ENCODE measurements at regions not wholly inside any gene's neighbourhood (a gene's known extent, or its start where the extent isn't known, plus 50 kb on each side); places are given as distances from the start of the nearest gene placed in this dataset.

DNA sequence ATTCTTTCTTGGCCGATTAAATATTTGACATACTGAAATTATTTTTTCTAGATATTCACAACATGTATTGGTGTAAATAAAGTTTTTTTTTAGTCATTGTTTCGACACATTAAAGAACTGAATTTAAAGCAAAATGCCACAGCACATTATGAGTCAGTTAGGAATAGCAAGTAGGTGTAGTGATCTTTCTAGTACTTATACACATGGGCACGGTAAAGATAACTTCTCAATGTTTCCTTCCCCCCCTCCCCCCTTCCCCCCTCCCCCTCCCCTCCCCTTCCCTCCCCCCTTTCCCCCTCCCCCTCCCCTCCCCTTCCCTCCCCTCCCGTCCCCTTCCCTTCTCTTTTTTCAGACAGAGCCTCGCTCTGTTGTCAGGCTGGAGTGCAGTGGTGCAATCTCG is 1269.9 kb downstream of the ADGRL3 start:
- intact Hi-C loops (cut with DNase I), result no loop called here
- no peak for FAIRE-seq
- Histone ChIP-seq H3K9me3 (ENCODE audit: control insufficient read depth in 2 of 3, insufficient read depth in 1 of 3, low read length in 3 of 3) (no peaks in the 10 kb centered on the region), H3K4me3 (ENCODE audit: low read length in 3 of 3) (no peak overlapping the region), H3K36me3 (ENCODE audit: control insufficient read depth in 2 of 3, insufficient read depth in 3 of 3, low read length in 3 of 3) (no peaks in the 10 kb centered on the region), H3K9ac (ENCODE audit: low read length in 3 of 3) (no peak overlapping the region), H3K27ac (ENCODE audit: low read depth in 2 of 2, low read length in 2 of 2) (no peak overlapping the region), H3K27me3 (ENCODE audit: control insufficient read depth, insufficient read depth, low read length) (no peaks in the 10 kb centered on the region), H3K4me1 (ENCODE audit: control insufficient read depth in 2 of 3, insufficient read depth in 2 of 3, low read depth in 1 of 3, low read length in 3 of 3) (no peaks in the 10 kb centered on the region)
- TF ChIP-seq, protein P1, sequence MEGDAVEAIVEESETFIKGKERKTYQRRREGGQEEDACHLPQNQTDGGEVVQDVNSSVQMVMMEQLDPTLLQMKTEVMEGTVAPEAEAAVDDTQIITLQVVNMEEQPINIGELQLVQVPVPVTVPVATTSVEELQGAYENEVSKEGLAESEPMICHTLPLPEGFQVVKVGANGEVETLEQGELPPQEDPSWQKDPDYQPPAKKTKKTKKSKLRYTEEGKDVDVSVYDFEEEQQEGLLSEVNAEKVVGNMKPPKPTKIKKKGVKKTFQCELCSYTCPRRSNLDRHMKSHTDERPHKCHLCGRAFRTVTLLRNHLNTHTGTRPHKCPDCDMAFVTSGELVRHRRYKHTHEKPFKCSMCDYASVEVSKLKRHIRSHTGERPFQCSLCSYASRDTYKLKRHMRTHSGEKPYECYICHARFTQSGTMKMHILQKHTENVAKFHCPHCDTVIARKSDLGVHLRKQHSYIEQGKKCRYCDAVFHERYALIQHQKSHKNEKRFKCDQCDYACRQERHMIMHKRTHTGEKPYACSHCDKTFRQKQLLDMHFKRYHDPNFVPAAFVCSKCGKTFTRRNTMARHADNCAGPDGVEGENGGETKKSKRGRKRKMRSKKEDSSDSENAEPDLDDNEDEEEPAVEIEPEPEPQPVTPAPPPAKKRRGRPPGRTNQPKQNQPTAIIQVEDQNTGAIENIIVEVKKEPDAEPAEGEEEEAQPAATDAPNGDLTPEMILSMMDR (IDR thresholded peaks at IDR 0.05; ENCODE audit: borderline replicate concordance, extremely low read depth, insufficient read depth), result no peak
- DNase-seq, result no peak

DNA sequence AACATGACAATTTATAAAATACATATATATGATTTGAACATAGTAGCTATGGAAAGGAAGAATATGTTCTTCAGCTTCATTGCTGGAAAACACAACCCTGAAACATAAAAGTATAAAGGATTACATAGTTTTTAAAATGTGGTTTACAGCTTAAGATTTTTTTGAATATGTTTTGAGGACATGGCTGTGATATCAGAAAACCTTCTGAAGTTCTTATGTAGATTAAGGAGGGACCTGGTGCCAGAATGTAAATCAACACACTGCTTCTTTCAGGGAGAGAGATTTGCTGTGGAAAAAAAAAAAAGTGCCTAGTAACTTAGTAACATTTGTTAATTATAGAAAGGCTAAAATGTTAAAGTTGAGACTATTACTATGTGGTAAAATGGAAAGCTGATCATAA is 1261.8 kb downstream of the ADGRL3 start:
- H3K27me3 ChIP-seq (ENCODE audit: control insufficient read depth, insufficient read depth, low read length), result no peaks in the 10 kb centered on the region
- no peaks in the 10 kb centered on the region for H3K4me1 ChIP-seq (ENCODE audit: control insufficient read depth in 2 of 3, insufficient read depth in 2 of 3, low read depth in 1 of 3, low read length in 3 of 3)
- intact Hi-C loops (cut with DNase I), result no loop called here
- TF ChIP-seq, protein P1 (IDR thresholded peaks at IDR 0.05; ENCODE audit: borderline replicate concordance, extremely low read depth, insufficient read depth), result no peak
- H3K9ac ChIP-seq (ENCODE audit: low read length in 3 of 3), result no peak overlapping the region
- no peak overlapping the region for H3K27ac ChIP-seq (ENCODE audit: low read depth in 2 of 2, low read length in 2 of 2)
- DNase-seq (no peak), FAIRE-seq (no peak)
- H3K9me3 ChIP-seq (ENCODE audit: control insufficient read depth in 2 of 3, insufficient read depth in 1 of 3, low read length in 3 of 3), result no peaks in the 10 kb centered on the region
- no peak overlapping the region for H3K4me3 ChIP-seq (ENCODE audit: low read length in 3 of 3)
- H3K36me3 ChIP-seq (ENCODE audit: control insufficient read depth in 2 of 3, insufficient read depth in 3 of 3, low read length in 3 of 3), result no peaks in the 10 kb centered on the region

DNA sequence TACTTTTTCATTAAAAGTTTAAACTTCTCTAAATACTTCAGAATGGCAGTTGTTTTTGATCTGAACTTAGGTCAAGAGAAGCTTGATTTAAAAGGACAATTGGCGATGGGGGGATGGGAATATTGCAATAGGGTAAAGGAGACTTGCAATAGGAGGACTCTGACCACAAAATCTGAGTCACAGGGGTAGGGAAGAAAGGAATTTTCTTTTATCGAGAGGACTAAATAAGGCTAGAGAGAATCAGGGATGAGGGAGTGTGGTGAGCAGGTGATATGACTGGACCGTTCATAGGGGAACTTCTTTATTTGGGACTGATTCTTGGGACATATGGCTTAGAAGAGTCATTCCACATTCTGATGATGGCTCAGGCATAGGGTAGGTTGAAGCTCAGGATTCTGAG is 1260.2 kb downstream of the ADGRL3 start:
- no peak overlapping the region for H3K27ac ChIP-seq (ENCODE audit: low read depth in 2 of 2, low read length in 2 of 2)
- TF ChIP-seq, protein P1 (IDR thresholded peaks at IDR 0.05; ENCODE audit: borderline replicate concordance, extremely low read depth, insufficient read depth), result no peak
- no peak for FAIRE-seq

DNA sequence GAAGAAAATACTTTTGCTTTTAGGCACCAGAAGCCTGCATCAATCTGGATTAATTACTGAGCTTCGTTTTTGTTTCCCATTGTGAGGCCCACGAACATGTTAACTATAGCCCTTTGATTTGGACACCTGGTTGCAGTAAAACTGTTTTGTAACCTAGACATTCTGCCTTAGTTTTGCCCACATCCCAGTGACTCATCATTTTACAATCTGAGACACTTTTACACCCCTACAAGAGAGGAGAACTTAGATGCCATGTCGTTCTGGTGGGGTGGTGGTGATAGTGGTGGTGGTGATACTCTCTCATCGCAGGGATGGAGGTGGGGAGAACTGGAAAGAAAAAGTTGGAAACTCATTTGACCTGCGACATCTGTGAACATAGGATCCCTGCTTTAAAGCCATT is 1257.2 kb downstream of the ADGRL3 start:
- no peak for FAIRE-seq
- no peaks in the 10 kb centered on the region for H3K4me1 ChIP-seq (ENCODE audit: control insufficient read depth in 2 of 3, insufficient read depth in 2 of 3, low read depth in 1 of 3, low read length in 3 of 3)
- no peaks in the 10 kb centered on the region for H3K36me3 ChIP-seq (ENCODE audit: control insufficient read depth in 2 of 3, insufficient read depth in 3 of 3, low read length in 3 of 3)
- DNase-seq, result no peak
- H3K9ac ChIP-seq (ENCODE audit: low read length in 3 of 3), result no peak overlapping the region
- intact Hi-C loops (cut with DNase I), result no loop called here
- H3K4me3 ChIP-seq (ENCODE audit: low read length in 3 of 3), result no peak overlapping the region
- no peak overlapping the region for H3K27ac ChIP-seq (ENCODE audit: low read depth in 2 of 2, low read length in 2 of 2)
- H3K9me3 ChIP-seq (ENCODE audit: control insufficient read depth in 2 of 3, insufficient read depth in 1 of 3, low read length in 3 of 3), result no peaks in the 10 kb centered on the region
- H3K27me3 ChIP-seq (ENCODE audit: control insufficient read depth, insufficient read depth, low read length), result no peaks in the 10 kb centered on the region
- TF ChIP-seq, protein P1 (IDR thresholded peaks at IDR 0.05; ENCODE audit: borderline replicate concordance, extremely low read depth, insufficient read depth), result no peak

More for the DNA sequence above, 1260.2 kb downstream of the ADGRL3 start:
- no peak for DNase-seq
- Histone ChIP-seq H3K36me3 (ENCODE audit: control insufficient read depth in 2 of 3, insufficient read depth in 3 of 3, low read length in 3 of 3) (no peaks in the 10 kb centered on the region), H3K9ac (ENCODE audit: low read length in 3 of 3) (no peak overlapping the region), H3K27me3 (ENCODE audit: control insufficient read depth, insufficient read depth, low read length) (no peaks in the 10 kb centered on the region), H3K4me3 (ENCODE audit: low read length in 3 of 3) (no peak overlapping the region), H3K4me1 (ENCODE audit: control insufficient read depth in 2 of 3, insufficient read depth in 2 of 3, low read depth in 1 of 3, low read length in 3 of 3) (no peaks in the 10 kb centered on the region), H3K9me3 (ENCODE audit: control insufficient read depth in 2 of 3, insufficient read depth in 1 of 3, low read length in 3 of 3) (no peaks in the 10 kb centered on the region)
- intact Hi-C loops (cut with DNase I), result no loop called here
